Prostate gland (tissue), 2 donors: ENCODE measurements at regions not wholly inside any gene's neighbourhood (a gene's known extent, or its start where the extent isn't known, plus 50 kb on each side); places are given as distances from the start of the nearest gene placed in this dataset.

Experiments used
- DNase-seq: peaks from one replicate; pipeline ENCODE4 v3.0.0-alpha.2; 2019; ENCODE audit warnings: low spot score
- H3K27ac ChIP-seq, 2 donors: fragments of 200-600 bp; sonication (generic); 2 replicates each; pipeline ENCODE4 v1.5.1; 2017 to 2019
- H3K27me3 ChIP-seq: fragments of 200-600 bp; sonication (generic); replicated peaks from 2 replicates; pipeline ENCODE4 v1.5.1; 2019; ENCODE audit not compliant: insufficient read depth
- H3K36me3 ChIP-seq, 2 donors: fragments of 200-600 bp; sonication (generic); 1 replicate in 1 of 2; 2 replicates in 1 of 2; pipeline versions ENCODE4 v1.5.1 to v1.8.1; 2017 to 2019
- H3K4me1 ChIP-seq: fragments of 200-600 bp; sonication (generic); replicated peaks from 2 replicates; pipeline ENCODE4 v1.5.1; 2019
- H3K4me3 ChIP-seq, 2 donors: fragments of 200-600 bp; sonication (generic); 2 replicates each; pipeline ENCODE4 v1.5.1; 2017 to 2019
- H3K9me3 ChIP-seq: fragments of 200-600 bp; sonication (generic); 2 replicates; pipeline ENCODE4 v1.5.1; 2017
- CTCF ChIP-seq, 4 experiments: fragments of 200-600 bp in 2 of 4; fragments of 450-650 bp in 2 of 4; sonication (generic) in 2 of 4; IDR thresholded peaks; 1 replicate in 3 of 4; 2 replicates in 1 of 4; pipeline ENCODE4 v1.5.1; 2016 to 2019; ENCODE audit warnings: antibody characterized with exemption in 4 of 4, mild to moderate bottlenecking in 2 of 4, moderate library complexity in 2 of 4
- POLR2A ChIP-seq: fragments of 450-650 bp; IDR thresholded peaks from one replicate; pipeline ENCODE4 v1.6.1; 2016; ENCODE audit warnings: antibody characterized with exemption, mild to moderate bottlenecking
- POLR2AphosphoS5 ChIP-seq: sonication (generic); formaldehyde crosslinking; IDR thresholded peaks from one replicate; pipeline ENCODE4 v1.6.1; 2017; ENCODE audit warnings: antibody characterized with exemption
- WGBS: methylation state at CpG from one replicate; pipeline ENCODE4 v1.1.5; 2018; 5-methylcytosine and 5-hydroxymethylcytosine counted together
- intact Hi-C: fragments of 100-400 bp; cut with DNase I; formaldehyde crosslinking; loops from one replicate; pipeline ENCODE4 v1.14.2; 2022

GRCh38 chr22:22144858-22145257, 99.7 kb upstream of the VPREB1 start:
- H3K9me3 ChIP-seq = no peaks in the 10 kb centered on the region
- intact Hi-C loops = no loop called here
- H3K4me3 ChIP-seq = no peak overlapping the region
- TF ChIP-seq POLR2A (no peak), POLR2AphosphoS5 (no peak), CTCF (IDR thresholded peaks at IDR 0.05) (no peak)
- H3K27me3 ChIP-seq = no peaks in the 10 kb centered on the region
- H3K27ac ChIP-seq = no peak overlapping the region
- H3K36me3 ChIP-seq = no peaks in the 10 kb centered on the region
- no peaks in the 10 kb centered on the region for H3K4me1 ChIP-seq
- no peak for DNase-seq
- WGBS = 41% methylated on average over 1 of the region's 1 CpG

GRCh38 chr22:22143448-22143847, 101.1 kb upstream of the VPREB1 start:
- intact Hi-C loops = no loop called here
- Histone ChIP-seq H3K4me1 (no peaks in the 10 kb centered on the region), H3K36me3 (no peaks in the 10 kb centered on the region), H3K27me3 (no peaks in the 10 kb centered on the region), H3K27ac (no peak overlapping the region), H3K9me3 (no peaks in the 10 kb centered on the region), H3K4me3 (no peak overlapping the region)
- TF ChIP-seq CTCF (IDR thresholded peaks at IDR 0.05) (no peak), POLR2AphosphoS5 (no peak), POLR2A (no peak)
- 68% methylated on average over 6 of the region's 6 CpGs for WGBS
- no peak for DNase-seq

- H3K27ac ChIP-seq = no peak overlapping the region
- intact Hi-C loops = no loop called here
- H3K36me3 ChIP-seq = no peaks in the 10 kb centered on the region
- H3K4me3 ChIP-seq = no peak overlapping the region
- 41% methylated on average over 5 of the region's 5 CpGs for WGBS
- no peak for DNase-seq
- no peaks in the 10 kb centered on the region for H3K4me1 ChIP-seq
- no peaks in the 10 kb centered on the region for H3K27me3 ChIP-seq
- no peaks in the 10 kb centered on the region for H3K9me3 ChIP-seq
- no peak for TF ChIP-seq POLR2A
Measured at GRCh38 chr22:22142661-22143060, 101.9 kb upstream of the VPREB1 start.

GRCh38 chr22:22141771-22142591, 102.6 kb upstream of the VPREB1 start:
- Histone ChIP-seq H3K36me3 (no peaks in the 10 kb centered on the region), H3K9me3 (no peaks in the 10 kb centered on the region), H3K27me3 (no peaks in the 10 kb centered on the region), H3K4me3 (no peak overlapping the region), H3K4me1 (no peaks in the 10 kb centered on the region), H3K27ac (no peak overlapping the region)
- intact Hi-C loops = no loop called here
- no peak for DNase-seq
- WGBS = 74% methylated on average over 4 of the region's 4 CpGs
- no peak for TF ChIP-seq POLR2AphosphoS5
- no peak for TF ChIP-seq CTCF (IDR thresholded peaks at IDR 0.05)
- no peak for TF ChIP-seq POLR2A

- 86% methylated on average over 3 of the region's 3 CpGs for WGBS
- intact Hi-C loops = no loop called here
- H3K4me3 ChIP-seq = no peak overlapping the region
- no peaks in the 10 kb centered on the region for H3K4me1 ChIP-seq
- DNase-seq = no peak
- H3K27me3 ChIP-seq = no peaks in the 10 kb centered on the region
- H3K27ac ChIP-seq = no peak overlapping the region
- no peaks in the 10 kb centered on the region for H3K36me3 ChIP-seq
- TF ChIP-seq POLR2AphosphoS5 (no peak), POLR2A (no peak), CTCF (IDR thresholded peaks at IDR 0.05) (no peak)
- no peaks in the 10 kb centered on the region for H3K9me3 ChIP-seq
Measured at GRCh38 chr22:22141031-22141430, 103.6 kb upstream of the VPREB1 start.
